ENCODE measurements at regions not wholly inside any gene's neighbourhood (a gene's known extent, or its start where the extent isn't known, plus 50 kb on each side); places are given as distances from the start of the nearest gene placed in this dataset.

- no peak for DNase-seq
Observed at GRCh38 chr11:115085461-115086210, 407.3 kb downstream of the NXPE2 start.

GRCh38 chr11:115087791-115088190, 409.5 kb downstream of the NXPE2 start:
- DNase-seq = no peak

DNA sequence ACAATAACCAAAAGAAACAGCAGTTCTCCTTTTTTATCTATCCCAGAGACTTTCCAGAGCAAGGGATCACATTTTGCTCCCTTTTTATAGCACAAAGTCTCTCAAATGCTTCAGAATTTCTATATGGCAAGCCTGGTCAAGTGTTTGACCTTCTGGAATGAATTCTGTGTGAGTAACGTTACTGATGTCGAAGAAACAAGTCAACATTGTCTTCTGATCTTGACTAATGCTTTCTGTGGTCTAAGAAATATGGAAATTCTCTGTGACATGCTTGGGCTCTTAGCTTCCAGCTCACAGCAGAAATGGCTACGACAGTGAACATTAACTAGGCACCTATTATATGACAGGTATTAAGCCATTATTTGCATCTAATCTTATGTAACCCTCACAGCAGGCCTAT, 411.7 kb downstream of the CADM1 start:
- DNase-seq = no peak

DNA sequence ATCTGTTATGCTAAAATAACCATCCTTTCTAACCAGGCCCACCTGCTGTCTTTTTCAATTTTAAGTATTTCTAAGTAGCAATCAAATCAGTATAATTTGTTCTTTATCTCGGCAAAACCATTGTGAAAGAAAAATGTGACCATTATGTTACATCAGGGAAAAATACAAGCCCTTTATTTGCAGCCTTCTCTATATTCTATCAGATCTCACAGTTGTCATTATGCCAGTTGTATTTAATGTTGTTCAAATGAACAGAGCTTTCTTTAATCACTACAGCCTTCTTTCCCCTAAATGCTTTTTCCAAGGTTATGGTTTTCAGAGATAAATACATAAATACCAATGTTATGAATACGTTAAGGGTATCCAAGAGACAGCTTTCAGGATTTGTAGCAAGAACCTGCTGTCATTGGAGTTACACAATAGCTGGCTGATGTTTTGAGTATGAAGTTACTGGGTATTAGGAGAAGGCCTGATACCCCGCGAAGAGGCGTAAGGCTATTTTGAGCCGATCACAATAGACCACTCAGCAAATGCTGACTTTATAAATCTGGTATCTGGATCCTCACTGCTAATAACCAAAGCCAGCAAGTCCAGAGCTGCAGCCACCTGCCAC, 406.3 kb downstream of the CADM1 start:
- no peak for DNase-seq

- DNase-seq = no peak
Observed at GRCh38 chr11:115100706-115101105, 403.5 kb downstream of the CADM1 start.

DNA sequence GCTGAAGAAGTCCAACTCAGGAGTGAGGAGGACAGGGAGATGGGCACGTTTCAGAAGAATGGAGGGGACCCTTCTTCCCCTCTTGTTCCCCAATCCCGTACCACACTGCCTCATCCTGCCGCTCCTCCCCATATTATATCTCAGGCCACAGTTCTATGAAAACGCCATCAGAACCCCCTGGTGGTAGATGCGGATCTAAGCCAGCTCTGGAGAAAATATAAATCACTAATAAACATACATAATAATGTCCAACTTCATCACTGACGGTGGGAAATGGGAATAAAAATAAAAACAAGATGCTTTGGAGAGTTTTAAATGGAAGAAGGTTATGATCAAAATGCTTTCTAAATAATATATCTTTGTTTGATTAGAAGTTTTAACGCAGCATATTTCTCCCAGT, 400.3 kb downstream of the CADM1 start:
- DNase-seq = no peak

DNA sequence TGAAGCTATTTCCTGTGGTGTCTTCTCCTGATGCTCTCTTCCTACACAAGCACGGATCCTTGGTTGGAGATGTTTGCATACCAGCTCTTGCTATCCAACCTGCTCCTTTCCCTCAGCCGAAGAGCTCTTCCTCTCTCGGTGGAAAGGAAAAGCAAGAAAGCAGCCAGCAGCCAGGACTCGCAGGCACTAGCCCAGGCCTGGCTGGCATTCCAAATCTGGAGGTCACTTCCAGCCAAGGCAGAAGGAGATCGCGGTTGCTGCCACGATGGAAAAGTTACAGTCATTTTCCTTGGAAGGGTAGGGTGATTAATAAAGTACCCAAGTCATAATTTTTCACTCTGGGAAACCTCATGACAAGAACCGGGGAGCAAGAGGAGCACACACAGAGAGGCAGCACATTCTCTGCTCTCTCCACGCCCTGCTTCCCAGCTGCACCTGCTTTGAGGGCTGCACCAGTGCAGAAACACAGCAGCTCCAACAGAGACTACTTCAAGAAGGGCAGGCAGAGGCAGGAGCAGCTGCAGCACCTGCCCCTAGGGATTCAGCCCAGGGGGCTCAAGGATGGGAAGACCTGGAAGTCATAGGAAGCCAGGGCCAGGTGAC, 399.3 kb downstream of the CADM1 start:
- DNase-seq = no peak

GRCh38 chr11:115111066-115111465, 393.1 kb downstream of the CADM1 start:
- no peak for DNase-seq

- DNase-seq = no peak
Observed at GRCh38 chr11:115112754-115113153, 391.5 kb downstream of the CADM1 start.

DNA sequence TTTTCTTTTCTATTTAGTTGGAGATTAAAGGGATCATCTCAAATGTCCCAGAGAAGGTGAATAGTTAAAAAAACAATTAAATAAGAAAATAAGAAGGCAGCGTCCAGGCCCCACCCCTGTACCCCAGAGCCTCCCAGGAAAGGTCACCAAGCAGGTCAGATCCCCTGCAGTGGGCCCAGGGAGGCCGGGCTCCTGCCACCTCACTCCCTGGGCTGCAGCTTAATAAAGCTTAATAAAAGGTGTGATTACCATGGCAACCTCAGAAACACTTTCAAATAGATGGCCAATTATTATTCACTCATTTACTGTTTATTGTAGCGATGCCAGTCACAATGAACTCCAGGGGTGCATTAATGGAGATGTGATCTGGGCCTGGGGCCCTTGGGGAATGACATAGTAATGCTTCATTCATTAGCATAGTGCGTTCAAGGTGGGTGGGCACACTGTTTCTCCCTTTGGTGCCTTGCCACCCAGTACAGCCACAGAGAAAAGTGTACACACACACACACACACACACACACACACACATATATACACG, 386.2 kb downstream of the CADM1 start:
- no peak for DNase-seq

DNA sequence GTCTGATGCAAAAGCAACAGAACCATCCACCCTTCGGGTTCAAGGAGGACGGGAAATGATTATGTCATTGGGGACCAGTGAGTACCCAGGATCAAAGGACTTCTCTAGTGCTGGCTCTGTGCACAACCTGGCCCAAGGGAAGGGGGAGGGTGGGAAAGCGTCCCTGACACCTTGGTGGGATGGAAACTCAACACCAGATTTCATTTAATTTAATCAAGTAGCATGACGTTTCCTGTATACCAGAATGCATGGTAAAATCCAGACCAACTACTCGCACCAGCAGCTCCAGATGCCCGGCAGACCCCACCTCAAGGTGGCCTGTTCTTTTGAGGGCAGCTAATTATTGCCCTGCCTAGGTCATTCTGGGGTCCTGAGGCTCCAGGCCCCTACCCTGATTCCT, 385.1 kb downstream of the CADM1 start:
- no peak for DNase-seq
